NCI-H2196 treated with DMSO at 0.1 percent for 48 hours (cell line): ENCODE measurements at regions not wholly inside any gene's neighbourhood (a gene's known extent, or its start where the extent isn't known, plus 50 kb on each side); places are given as distances from the start of the nearest gene placed in this dataset.

Experiments used
- DNase-seq: peaks from one replicate; lab custom pipeline; 2025; ENCODE audit not compliant: unreplicated experiment; lab: John Stamatoyannopoulos, UW

DNA sequence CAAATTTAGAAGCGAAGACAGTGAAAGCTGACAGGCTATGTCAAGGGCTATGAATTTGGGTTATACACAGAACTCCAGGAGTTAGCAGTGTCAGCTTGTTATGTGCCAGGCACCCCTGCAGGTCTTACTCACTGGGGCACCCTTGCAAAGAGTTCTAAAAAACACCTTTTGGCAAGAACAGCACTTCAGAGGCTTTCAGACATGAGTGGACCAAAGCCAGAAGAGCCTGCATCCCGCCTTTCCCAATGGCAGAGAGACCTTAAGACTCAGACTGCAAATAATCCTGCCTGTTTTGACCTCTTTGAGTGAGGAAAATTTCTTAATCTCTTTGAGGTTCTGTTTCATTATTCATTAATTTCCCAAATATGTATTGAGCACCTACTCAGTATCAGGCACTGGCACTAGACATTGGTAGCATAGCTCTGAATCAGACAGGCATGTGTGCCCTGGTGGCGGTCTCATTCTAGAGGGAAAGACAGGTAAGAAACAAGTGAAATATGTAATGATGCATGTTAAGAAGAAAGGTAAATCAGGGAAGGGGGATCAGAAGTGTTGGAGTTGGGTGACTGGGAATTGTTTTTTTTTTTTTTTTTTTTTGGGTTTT, 280.0 kb downstream of the KBTBD8 start:
- no peak for DNase-seq

DNA sequence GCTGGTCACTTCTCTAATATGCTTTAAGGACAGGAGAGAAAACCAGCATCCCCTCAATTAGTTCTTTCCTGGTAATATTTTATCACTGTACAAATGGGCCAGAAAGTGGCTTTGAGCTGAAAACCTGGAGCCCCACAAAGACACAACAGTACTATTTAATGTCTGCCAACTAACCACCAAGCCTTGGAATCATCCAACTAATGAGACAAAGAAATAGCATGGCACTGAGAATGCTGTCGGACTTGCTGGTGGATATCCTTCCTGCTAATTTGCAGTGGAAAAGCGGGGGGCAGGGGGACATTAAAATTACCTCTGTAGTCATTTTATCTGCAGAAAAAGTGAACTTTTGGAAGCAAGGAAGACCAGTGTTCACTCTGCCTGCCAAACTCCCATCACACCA, 288.5 kb downstream of the KBTBD8 start:
- DNase-seq, result no peak

DNA sequence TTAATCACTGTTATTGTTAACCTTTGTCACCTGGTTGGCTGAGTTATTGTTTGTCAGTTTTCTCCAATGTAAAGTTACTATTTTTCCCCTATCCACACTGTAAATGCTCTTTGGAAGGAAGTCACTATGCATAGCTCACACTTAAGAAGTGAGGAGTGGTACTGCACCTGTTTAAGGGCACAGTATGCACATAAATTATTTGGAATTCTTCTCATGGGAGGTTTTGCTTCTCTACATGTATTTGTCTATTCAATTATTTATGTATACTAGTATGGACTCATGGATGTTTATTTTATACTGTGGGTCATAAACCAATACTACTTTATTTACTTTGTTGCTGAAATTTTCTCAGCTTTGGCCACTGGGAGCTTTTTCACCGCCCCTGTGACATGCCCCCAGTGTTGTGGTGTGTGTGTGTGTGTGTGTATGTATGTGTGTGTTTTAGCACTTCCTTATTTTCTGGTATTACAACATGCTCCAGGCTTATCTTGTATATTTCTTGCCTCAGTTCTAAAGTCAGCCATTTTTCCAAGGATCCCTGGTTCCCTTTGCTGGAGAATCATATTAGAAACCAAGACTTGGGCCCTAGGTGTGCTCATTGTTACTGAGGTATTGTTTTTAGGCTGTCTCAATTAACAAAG, 290.5 kb downstream of the KBTBD8 start:
- no peak for DNase-seq

DNA sequence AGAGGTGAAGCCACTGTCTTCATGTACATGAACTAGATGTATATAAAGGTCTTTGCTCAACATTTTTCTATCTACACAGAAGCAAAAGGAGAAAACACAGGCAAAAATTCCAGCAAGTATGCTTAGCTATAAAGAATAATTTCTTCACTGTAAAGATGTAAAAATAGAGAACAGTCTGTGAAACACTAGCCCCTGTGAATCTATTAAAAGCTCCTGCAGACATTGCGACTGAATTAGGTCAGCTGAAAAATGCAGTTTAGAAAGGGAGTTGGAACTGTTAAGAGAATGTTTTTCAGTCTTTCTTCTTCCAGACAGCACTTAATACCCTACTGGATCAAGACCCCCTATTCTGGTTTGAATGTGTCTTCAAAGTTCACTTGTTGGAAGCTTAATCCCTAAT, 291.5 kb downstream of the KBTBD8 start:
- no peak for DNase-seq

DNA sequence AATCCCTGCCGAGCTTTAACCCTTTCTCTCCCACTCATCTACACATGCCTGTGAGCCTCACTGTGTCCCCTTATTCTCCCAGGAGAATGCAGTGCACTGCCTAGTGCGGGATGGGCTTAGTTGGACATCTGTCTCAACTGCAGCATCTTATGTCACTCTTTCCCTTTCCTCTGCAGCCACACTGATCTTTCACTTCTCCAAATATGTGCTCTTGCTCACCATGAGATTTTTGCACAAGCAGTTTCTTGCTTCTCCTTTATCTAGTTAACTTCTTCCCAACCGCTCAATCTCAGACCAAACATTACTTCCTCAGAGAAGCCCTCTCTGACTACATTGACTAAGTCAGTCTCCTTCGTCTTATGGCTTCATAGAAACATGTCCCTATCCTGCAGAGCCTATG, 292.3 kb downstream of the KBTBD8 start:
- DNase-seq, result no peak

DNA sequence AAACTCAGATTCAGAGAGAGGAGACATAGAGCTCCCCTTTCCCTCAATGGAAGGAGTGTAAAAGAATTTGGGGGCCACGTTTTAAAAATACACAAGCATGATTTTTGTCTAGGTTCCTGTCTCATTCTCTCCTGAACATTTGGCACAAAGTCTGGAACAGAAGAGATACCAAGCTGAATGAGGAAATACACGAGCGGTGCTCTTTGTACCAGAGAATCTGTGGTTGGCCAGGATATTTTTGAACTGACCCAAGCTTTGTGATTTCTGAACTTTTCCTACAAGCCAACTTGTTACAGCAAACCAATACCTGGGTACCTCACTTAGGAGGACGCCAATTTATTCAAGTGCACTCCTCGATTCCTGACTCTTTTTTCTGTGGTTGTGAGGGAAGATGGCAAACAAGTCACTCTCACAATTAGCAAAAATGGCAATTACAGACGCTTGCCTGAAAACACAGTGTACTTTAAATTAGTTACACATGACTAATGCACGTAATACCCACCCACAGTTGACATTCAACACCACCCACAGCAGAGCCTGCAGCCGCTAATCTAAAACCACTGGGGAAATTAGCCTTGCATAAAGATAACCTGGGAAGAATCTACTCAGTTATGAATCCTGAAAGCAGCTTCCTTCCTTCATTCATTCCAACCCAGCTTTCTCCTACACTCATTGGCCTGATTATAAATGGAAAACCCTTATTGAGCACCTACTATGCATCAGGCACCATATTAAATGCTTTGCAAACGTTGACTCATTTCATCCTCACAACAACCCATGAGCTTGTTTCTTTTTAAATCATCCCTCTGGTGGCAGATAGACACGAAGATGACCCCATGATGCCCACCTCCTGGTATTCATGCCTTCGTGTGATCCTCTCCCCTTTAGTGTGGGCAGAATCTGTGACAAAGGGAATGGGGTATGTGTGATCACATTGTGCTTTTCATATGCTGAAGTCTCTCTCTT, 293.5 kb downstream of the KBTBD8 start:
- no peak for DNase-seq

DNA sequence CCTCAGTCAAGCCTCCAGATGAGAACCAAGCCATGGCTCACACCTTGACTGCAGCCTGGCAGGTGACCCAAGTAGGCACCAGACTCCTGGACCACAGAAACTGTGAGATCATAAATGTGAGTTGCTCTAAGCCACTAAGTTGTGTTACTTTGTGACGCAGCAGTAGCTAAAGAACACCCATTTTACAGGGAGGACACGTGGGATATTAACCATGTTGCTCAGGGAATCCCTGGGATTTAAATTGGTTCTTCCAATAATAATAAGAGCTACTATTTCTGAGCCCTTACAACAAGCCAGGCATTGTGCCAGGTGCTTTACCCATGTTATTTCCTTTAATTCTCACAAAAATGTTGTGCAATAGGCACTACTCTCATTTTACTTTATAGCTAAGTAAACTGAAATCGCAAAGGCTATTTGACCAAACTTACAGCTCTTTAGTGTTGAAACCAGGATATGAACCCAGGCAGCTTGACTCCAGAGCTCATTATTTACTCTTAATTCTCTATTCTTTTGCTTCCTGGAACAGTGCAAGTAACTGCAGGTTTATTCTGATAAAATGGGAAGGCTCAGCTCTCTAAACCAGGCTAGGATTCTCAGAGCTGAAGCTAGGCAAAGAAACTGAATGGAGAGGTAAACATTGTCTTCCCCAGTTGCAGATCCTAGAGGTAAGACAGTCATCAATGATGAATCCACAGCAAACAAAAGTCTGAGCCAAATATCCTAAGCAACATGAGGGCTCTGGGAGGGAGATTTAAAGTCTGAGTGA, 294.4 kb downstream of the KBTBD8 start:
- DNase-seq, result no peak

DNA sequence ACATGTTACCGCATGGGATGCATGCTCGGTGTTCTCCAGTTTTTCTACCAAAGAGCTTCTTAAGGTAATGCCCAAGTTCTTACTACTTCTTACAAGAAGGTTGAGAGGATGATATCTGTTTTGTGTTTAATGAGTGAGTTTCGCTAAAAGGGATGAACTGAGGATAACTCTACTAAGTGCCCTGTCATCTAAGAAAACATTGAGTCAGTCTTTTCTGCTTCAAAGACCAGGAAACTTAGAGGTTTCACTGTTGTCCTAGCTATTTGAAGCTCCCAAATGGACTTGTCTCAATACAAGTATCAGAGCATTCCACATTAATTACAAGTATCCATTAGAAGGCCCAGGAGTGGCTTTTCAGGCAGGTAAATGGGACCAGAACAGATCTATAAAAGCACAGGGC, 296.2 kb downstream of the KBTBD8 start:
- DNase-seq, result no peak

DNA sequence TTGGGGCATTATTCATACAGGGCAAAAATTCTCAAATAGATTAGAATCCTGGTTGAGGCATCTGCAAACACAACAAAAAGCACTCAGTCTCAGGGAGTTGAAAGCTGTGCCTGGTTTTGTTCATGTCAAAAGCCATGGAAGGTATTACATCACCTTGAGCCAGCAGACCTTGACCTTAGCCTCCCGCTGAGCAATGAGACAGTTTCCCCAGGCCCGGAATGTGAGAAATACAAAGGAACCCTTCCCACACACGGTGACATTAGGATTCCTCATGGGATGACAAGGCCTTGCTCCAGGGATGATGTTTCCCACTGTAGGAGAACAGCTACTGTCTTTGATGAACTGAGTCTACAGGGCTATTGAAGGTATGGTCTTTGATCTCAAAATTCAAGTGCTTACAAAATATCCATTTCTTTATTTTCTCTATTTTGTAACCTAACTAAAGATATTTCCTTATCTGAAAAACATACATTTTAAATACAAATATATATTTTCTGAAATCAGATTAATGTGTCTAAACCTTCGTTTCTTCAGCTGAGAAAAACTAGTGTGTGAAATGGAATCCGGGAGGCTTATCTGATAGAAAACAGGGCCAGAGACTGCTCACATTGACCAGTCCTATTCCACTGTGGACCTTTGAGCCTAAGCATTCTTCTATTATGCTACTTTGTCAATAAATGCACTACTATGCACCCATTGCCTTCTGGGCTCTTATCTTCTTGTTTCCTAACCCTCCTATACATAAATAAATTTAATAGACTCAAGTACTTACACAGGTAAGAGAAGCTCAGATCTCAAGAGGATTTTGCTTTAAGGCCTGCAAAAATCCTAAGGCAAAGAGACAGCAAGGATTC, 298.2 kb downstream of the KBTBD8 start:
- no peak for DNase-seq

DNA sequence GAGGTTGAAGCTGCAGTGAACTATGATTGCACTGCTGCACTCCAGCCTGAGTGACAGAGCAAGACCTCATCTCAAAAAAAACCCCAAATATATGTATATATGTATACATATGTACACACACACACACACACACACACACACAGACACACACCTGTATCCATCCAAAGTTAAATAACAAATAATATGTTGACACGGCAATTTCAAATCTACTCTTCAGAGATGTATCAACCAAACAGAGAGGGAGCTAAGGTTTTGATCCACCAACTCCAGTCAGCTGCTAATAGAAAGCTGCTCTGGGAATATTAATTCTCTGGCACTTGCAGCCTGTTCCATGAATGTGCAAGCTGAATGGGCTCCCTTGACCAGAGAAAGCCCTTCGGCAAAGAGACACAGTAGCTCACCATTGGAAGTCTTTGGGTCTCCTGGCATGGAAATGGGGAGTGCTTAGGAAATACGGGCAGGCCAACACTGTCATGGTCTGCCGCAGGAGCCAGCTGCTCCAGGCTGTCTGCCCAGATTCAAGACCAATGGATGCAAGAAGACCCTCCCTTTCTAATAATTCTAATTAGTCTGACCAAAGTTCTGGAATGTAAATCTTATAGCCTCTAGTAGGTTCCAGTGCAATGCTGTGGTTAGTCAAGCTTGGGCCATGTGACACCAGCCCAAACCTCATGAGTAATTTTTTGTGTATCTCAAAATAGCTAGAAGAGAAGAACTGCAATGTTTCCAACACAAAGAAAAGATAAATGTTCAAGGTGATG, 299.8 kb downstream of the KBTBD8 start:
- DNase-seq, result no peak

DNA sequence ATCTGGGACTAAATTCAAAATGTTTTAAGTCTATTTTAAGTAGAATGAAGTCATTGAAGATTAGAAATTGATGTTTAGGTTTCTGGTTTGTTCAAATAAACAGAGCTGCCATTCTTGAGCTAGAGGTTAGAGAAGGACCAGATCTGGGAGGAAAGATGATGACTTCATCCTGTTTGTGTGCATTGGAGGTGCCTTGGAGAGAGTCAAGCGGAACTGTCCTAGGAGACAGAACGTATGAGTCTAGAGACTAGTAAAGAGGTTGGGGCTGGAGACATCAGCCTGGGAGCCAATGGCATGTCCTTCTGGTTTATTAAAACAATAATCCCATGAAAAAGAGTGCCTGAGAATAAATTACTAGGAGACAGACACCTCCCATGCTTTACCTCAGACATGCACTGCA, 303.4 kb downstream of the KBTBD8 start:
- no peak for DNase-seq

DNA sequence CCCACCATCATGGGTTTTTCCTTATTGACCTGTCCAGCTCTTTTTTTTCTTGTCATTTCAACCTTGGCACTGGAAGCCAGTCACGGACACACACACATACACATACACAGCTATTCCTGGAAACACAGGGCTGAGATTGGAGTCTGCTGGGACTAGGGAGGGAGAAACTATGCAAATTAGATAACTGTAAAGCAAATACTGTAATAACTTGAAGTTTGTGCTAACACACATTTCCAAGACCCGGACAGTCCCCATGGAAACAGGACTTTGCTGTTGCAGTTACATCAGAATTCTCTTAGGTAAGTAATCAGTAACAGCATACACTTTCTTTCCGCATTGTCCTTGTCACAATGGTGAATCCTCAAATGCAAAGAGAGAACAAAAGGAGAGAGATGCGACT, 304.4 kb downstream of the KBTBD8 start:
- no peak for DNase-seq

DNA sequence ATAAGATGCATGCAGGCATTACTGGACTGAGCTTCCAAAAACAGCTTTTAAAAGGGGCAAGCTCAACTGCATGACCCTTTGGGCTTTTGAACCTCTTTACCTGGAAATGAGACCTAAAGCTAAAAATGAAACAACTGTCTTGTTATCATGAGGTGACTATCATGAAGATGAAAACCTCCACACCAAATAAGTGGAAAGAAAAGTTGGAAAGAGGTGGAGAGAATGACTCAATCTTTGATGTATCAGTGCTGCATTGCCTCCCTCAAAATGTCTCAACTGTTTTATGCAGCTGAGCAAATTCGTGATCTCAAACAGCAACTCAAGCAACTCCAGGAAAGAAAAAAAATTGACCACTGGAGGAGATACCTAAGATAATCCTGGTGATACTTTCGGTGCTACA, 307.1 kb downstream of the KBTBD8 start:
- DNase-seq, result no peak

DNA sequence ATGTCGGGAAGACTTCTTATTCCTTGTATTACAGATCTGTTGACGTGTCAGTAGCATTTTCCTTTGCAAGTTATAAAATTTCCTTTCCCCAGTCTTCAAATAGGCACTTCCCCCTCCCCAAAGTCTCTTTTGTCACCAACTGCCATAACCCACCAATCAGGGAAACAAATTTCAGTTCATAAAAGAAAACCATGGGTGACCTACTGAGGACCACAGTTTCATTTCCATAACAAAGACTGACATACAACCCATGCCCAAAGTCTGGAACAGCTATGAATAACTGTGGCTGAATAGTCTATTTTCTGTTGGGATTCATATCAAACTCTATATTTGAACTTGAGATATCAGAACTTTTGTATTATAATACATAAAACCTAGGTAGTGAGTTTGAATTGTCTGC, 307.8 kb downstream of the KBTBD8 start:
- DNase-seq, result no peak

DNA sequence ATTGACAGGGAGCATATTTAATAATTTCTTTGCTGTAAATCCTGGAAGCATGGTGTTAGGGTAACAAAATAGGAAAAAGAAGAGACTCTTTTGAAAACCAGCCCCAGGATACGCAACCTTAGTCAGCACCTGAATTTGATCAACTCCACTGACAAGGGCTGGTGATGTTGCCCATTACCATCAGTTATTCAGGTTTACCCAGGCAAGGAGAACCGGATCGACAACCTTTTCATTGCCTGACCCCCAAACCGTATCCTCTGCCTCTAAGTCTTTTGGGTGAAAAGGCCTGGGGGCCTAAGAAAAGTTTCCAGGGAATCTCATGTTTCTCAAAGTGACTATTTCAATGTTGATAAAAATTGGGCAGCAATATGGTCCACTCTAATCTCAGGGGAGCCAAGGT, 313.3 kb downstream of the KBTBD8 start:
- DNase-seq, result no peak

DNA sequence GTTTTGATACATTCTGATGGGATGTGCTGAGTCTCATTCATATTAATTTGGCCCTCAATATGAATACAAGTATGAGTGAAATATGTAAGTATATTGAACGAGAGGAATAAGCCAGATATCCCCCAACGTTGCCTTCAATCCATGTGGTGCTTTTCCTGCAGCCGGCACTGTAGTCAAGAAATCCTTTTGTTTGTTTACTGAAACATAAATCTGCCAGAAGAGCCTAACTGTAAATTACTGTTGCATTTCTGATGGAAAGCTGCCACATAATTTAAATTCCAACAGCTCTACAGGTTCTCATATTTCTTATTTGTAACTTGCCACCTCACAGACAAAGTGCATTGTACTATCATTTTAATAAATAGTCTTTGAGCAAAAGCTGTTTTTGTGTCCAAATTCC, 314.0 kb downstream of the KBTBD8 start:
- DNase-seq, result no peak

DNA sequence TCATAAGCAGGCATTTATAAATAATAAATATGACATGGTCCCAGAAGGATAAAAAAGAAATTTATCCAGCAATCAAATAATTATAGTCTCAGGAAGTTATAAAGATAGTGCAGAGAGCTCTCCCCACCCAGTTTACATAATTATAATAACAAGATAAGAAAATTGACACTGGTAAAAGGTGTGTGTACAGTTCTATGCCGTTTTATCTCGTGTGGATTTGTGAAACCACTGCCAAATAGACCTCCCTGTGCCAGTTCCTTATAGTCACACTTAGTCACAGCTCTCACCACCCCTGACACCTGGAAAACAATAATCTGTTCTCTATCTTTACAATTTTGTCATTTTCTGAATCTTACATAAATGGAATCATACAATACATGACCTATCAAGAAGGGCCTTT, 320.1 kb downstream of the KBTBD8 start:
- DNase-seq, result no peak

DNA sequence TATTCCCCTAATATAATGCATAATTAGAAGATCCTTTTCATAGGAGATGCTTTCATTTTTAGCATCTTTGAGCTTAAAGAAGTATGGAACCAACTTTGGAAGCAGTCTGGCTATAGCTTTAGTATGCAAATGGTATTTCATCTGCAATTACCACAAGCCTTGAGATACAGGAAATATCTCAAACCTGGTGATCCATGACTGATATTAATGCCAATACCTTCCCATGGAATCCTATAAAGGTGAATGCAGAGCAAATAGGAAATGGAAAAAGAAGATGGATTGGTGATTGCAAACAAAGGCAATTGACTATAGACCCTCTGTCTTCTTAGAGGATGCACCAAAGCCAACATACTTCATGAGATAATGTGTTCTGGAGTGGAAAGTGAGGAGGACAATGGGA, 326.4 kb downstream of the KBTBD8 start:
- DNase-seq, result no peak
